Erythroblast (primary cell): ENCODE measurements at regions not wholly inside any gene's neighbourhood (a gene's known extent, or its start where the extent isn't known, plus 50 kb on each side); places are given as distances from the start of the nearest gene placed in this dataset.
"Not testable (repeated sequence)": the region's sequence is repeated elsewhere in the genome, so short reads cannot be mapped to it uniquely, and the experiment has no call there.

Experiments used
- DNase-seq, 2 experiments: peaks; one replicate each; lab custom pipeline; 2025; lab: John Stamatoyannopoulos, UW
- GATA1 ChIP-seq: IDR thresholded peaks from 2 replicates; pipeline ENCODE4 v1.6.1; 2011; ENCODE audit warnings: low read depth, mild to moderate bottlenecking, control low read depth, low read length, moderate library complexity
- POLR2A ChIP-seq: IDR thresholded peaks from 2 replicates; pipeline ENCODE4 v1.6.1; 2011; ENCODE audit warnings: mild to moderate bottlenecking, low read length

DNA sequence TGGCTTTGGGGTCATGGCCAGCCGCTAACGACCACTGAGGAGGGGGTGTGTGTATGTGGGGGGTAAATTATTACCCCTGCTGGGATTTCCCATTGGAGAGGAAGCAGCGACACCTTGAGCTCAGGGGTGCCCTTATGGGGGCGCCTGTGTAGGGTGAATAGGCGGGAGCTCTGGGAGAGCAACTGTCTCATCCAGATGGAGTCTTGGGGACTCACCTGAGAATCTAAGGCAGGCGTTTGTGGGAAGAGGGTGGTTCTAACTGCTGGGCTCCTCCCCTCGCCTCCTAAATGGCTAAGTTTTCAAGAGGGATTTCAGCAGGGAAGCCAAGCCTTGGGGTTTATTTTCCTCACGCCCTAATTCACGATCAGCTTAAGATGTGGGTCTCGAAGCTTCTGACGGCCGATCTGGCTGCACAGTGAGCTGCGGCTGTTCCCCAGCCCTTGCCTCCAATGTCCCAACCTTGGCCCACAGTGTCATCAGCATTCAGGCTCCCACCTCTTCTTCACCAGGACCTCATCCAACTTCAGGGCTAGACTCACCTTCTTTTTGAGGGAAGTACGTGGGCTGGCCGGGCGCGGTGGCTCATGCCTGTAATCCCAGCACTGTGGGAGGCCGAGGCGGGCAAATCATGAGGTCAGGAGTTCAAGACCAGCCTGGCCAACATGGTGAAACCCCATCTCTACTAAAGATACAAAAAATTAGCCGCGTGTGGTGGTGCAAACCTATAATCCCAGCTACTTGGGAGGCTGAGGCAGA lies 136.9 kb upstream of the EEF2KMT start:
- TF ChIP-seq GATA1 (no peak), POLR2A (no peak)
- DNase-seq: no peak

DNA sequence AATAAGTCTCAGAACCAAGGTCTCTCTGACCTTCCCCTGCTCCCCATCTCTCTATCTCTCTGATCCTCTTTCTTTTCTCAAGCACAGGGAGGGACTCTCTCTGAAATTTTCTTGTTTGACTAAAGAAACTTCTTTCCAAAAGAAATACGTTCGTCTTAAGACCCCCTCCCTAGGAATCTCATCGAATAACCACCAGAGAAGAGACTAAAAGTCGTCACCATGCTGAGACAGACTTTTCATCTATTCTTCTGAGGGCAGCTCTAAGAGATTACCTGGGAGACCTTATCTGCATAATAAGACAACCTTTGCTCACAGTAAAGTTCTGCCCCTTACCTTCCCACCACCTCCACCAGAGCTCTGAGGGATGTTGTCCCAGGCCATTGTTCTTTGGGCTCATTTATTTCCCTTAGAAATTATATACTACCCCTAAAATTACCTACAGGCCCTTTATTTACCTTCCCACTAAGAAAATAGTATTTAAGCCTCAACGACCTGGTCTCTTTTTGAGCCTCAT lies 133.7 kb upstream of the EEF2KMT start:
- TF ChIP-seq GATA1 (no peak), POLR2A (no peak)
- no peak for DNase-seq

DNA sequence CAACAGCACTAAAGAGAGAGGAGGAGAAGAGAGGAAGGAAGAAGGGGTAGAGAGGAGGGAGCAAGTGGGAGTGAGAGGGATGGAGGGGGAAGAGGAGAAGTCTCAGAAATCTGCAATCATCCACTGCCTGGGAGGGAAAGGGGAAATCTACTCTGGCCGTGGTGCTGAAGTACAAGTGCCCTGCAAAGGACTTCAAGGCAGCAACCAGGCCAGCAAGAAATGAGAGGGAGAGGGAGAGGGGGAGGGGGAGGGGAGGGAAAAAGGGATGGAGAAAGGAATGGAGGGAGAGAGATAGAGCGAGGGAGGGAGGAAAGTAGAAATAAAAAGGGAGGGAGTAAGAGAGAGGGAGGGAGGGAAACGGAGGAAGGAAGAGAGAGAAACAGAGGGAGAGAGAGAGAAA lies 130.8 kb upstream of the EEF2KMT start:
- DNase-seq: no peak
- TF ChIP-seq POLR2A: no peak
- no peak for TF ChIP-seq GATA1

DNA sequence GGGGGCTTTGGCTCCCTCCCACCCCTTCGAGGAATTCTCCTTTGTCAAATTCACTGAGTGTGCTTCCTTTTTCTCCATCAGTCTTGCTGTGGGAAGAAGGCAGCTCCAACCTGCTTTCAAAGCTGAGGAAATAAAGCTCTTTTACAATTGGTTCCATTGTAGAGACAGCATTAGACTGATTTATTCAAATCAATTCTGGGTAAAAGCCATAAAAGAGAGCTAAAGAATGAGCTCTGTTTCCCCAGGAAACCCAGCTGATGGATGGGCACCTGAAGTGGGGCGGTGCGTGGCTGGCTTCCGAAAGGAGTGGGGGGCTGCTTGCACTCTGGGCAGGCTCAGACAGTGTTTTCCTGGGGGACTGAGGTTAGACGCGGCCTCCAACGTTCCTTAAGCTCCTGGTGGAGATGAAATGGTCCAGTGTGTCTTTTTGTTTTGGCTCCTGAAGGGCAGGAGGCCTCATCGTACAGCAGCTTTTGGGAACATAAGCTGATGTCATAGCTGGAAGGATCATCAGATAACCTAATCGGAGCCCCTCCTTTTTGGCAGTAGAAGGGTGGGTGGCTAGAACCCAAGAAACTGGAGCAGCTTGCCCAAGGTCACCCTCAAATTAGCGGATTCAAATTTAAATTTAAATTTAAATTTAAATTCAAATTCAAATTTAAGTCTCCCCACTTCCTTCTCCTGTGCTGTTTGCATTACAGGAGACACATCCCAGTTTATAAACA lies 128.5 kb upstream of the EEF2KMT start:
- no peak for TF ChIP-seq GATA1
- TF ChIP-seq POLR2A: no peak

DNA sequence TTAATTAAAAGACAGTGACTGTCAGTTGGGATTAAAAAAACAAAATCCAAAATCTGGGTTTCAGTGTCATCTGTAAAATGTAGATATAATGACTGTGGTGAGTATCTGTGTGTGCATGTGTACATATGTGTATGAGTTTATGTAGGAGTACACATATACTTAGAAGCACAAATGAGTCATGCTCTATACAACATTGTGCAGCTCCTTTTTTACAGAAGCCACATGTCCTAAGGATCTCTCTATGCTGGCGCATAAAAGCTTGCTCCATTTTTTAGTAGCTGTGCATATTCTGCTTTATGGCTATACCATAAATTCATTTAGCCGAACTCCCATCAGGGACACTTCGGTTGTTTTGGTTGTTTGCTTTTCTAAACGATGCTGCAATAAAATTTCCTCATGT lies 125.2 kb upstream of the EEF2KMT start:
- no peak for DNase-seq
- TF ChIP-seq POLR2A: no peak
- no peak for TF ChIP-seq GATA1

More for the DNA sequence above, 128.5 kb upstream of the EEF2KMT start:
- DNase-seq: no peak

DNA sequence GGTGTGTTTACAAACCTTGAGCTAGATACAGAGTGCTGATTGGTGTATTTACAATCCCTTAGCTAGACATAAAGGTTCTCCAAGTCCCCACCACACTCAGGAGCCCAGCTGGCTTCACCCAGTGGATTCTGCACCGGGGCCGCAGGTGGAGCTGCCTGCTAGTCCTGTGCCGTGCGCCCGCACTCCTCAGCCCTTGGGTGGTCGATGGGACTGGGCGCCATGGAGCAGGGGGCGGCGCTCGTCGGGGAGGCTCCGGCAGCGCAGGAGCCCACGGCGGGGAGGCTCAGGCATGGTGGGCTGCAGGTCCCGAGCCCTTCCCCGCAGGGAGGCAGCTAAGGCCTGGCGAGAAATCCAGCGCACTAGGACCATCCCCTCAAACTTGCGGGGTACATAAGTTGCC lies 124.2 kb upstream of the EEF2KMT start:
- not testable (repeated sequence) for DNase-seq

DNA sequence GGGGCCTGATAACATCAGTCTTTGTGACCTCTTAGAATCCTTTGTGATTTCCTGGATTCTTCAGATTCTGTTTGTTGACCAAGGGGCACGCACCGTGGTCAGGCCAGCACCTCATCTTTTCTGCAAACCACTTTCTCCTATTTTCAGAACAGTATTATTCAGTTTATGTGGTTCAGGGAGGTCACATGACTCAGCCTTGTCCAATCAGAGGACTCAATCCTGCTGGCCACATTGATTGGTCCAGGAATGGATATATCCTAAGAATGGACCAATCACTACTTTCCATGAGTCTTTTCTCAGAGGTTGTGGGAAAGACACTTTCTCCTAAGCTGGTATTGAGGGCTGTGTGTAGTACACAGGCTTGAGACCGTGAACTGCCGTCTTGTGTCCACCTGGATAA lies 123.1 kb upstream of the EEF2KMT start:
- no peak for TF ChIP-seq GATA1
- TF ChIP-seq POLR2A: no peak
- no peak for DNase-seq

DNA sequence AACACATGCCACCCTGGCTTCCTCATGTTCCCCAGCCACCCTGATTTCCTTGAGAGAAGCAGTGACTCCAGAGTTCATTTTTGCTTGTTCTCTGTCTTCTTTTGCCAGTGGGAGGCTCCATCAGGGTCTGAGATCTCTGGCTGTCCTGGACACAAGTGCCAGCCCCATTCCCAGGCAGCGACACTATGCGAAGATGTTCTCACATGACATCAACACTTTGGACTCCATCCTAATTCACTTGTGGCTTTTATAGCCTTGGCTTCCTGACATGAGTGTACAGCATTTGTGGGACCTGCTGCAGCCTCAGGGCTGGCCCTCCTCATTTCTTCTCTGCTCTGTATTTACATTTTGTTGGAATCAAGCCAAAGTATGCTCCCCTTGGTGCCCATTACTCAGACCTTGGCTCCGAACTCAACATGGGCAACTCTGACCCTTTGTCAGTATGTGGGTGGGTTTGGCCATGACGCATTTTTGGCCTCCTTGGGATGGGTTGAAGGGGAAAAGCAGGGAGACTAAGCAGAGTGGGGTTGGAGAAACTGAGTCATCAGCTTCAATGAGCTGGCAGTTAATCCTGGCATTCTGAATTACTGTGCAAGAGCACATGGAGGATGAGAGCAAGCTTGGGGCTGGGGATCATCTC lies 119.0 kb upstream of the EEF2KMT start:
- DNase-seq: no peak

DNA sequence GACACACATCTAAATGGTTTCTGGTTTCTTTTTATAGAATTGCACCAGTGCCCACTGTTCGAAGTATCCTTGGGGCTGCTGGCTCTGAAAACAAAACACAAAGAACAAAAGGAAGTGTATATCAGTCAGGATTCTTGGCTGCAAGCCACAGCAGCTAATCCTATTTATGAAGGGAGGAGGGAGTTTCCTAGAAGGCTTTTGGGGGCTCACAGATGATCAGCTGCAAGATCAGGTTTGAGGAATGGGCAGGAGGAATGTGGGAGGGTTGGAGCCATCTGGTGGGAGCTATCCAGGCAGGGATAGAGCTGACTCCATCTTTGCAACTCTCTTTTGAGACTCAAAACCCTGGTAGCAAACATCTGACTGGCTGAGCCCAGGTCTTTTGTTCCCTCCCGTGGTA lies 118.3 kb upstream of the EEF2KMT start:
- DNase-seq: no peak
- TF ChIP-seq GATA1: no peak
- TF ChIP-seq POLR2A: no peak

More for the DNA sequence above, 119.0 kb upstream of the EEF2KMT start:
- TF ChIP-seq POLR2A: no peak
- TF ChIP-seq GATA1: no peak

DNA sequence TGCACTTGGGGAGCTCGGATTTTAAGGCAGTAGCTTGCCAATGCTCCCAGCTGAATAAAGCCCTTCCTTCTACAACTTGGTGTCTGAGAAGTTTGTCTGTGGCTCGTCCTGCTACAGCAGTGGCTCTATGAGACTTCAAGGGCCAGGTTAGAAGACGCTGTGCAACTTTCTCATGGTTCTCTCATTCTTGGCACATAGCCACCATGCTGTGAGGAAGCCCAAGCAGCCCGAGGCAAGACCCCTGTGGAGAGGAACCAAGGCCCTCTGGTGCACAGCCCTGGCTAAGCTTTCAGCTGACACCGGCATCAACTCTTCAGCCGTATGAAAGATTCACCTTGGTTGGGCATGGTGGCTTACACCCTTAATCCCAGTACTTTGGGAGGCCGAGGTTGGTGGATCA lies 116.9 kb upstream of the EEF2KMT start:
- no peak for DNase-seq
- TF ChIP-seq POLR2A (no peak), GATA1 (no peak)

DNA sequence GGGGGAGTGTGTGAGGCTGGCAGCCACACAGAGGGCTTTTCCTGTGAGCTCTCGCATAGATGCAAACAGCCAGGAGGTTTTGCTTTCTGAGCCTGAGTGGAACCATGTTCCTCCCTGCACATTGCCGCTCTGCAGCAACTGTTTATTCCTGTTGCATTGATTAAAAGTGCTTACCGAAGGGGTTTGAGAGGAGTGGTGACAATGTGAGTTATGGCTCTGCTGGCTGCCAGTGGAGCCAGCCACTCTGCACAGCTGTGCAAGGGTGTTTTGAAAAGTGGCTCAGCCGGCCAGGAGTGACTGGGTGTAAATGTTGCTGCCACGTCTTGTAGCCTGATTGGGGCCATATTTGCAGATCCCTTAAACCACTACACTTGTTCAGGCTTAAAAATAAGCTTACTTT lies 114.9 kb upstream of the EEF2KMT start:
- not testable (repeated sequence) for DNase-seq

DNA sequence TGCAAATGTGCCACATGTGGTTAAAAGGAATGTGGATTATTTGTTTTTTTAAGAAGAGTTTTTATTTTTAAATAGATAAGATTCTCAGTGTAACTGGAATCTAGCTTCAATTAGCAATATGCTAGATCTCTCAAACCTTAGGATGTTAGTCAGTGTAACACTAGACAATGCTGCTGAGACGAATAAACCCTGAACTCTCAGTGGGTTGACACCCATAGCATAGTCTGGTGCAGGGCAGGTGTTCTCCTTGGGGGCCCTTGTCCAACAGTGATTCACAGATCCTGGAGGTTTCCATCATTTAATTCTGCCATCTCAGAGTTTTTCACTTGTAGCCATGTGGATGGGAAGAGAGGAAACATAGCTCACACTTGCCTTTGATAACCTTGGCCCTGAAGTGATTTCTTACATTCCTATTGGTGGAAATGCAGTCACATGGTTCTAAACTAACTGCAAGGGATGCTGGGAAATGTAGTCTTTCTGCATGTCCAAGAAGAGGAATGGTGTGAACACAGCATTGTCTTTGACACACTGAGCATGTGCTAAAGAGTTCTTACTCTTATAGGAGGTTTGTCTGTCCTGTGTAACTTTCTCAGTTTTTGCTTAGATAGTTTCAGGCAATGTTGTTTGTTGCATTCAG lies 110.4 kb upstream of the EEF2KMT start:
- DNase-seq: peak; percentile 36 to 59

DNA sequence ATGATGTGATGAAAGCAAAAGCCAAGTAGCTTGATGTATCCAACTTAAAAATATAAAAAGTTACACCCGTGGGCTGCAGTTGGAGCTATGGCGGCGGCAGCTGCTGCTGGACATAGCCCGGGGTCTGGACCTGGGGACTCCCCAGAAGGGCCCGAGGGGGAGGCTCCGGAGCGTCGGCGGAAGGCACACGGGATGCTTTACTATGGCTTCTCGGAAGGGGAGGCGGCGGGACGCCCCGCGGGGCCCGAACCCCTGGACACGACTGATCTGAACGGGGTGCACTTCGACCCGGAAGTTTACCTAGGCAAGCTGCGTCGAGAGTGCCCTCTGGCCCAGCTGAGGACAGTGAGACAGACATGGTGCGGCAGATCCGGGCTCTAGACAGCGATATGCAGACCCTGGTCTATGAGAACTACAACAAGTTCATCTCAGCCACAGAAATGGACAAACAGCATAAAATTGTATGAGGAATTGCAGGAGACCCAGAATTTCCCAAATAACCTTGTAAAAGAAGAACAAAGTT lies 109.5 kb upstream of the EEF2KMT start:
- TF ChIP-seq POLR2A: no peak
- TF ChIP-seq GATA1: no peak
- DNase-seq: no peak

DNA sequence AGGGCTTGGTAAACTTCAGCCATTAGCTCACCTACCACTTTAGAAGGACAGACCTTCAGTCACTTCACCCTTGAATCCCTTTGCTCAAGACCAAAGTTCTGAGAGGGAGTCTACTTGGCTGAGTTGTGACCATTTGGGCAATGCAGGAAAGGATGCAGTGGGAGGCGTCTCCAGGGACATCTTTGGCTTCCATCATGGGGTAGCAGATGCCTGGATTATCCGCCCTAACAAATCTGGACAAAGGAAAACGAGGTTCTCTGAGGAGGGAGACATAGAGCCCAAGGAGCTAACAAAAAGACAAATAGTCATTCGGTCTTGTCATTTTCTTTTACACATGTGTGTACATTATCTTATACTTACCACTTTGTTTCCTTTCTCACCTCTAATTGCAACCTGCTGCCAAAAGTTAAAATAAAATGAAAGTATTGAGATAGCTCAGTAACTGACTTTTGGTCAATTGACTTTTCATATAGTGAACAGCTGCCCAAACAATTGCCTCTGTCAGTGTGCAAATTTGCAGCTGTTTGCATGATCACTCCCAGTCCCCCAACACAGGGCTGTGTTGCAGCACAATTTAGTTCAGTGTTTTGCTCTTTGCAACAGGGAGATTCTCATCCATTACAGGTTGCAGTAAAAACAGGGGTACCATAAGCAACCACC lies 108.9 kb upstream of the EEF2KMT start:
- no peak for TF ChIP-seq POLR2A
- TF ChIP-seq GATA1: no peak
- no peak for DNase-seq
